ENCODE measurements at regions not wholly inside any gene's neighbourhood (a gene's known extent, or its start where the extent isn't known, plus 50 kb on each side); places are given as distances from the start of the nearest gene placed in this dataset.

GRCh38 chr12:128052331-128052730, 214.6 kb upstream of the TMEM132C start:
- H3K4me3 ChIP-seq = no peak overlapping the region
- DNase-seq (ENCODE audit: low spot score) = no peak
- intact Hi-C loops (cut with DNase I) = no loop called here
- no peaks in the 10 kb centered on the region for H3K36me3 ChIP-seq
- no peaks in the 10 kb centered on the region for H3K9me3 ChIP-seq
- H3K4me1 ChIP-seq (replicated peaks) = no peaks in the 10 kb centered on the region
- TF ChIP-seq POLR2A (IDR thresholded peaks at IDR 0.05) (no peak), POLR2AphosphoS5 (IDR thresholded peaks at IDR 0.05) (no peak), CTCF (IDR thresholded peaks at IDR 0.05) (no peak)
- H3K27me3 ChIP-seq (replicated peaks; ENCODE audit: insufficient read depth) = no peaks in the 10 kb centered on the region
- no peak overlapping the region for H3K27ac ChIP-seq
- WGBS = 76% methylated on average over 8 of the region's 8 CpGs

GRCh38 chr12:128052777-128053176, 214.2 kb upstream of the TMEM132C start:
- Histone ChIP-seq H3K4me1 (replicated peaks) (no peaks in the 10 kb centered on the region), H3K9me3 (no peaks in the 10 kb centered on the region), H3K36me3 (no peaks in the 10 kb centered on the region), H3K27me3 (replicated peaks; ENCODE audit: insufficient read depth) (no peaks in the 10 kb centered on the region), H3K27ac (no peak overlapping the region), H3K4me3 (no peak overlapping the region)
- 76% methylated on average over 5 of the region's 5 CpGs for WGBS
- intact Hi-C loops (cut with DNase I) = no loop called here
- DNase-seq (ENCODE audit: low spot score) = no peak
- TF ChIP-seq POLR2AphosphoS5 (IDR thresholded peaks at IDR 0.05) = no peak
- no peak for TF ChIP-seq CTCF (IDR thresholded peaks at IDR 0.05)
- no peak for TF ChIP-seq POLR2A (IDR thresholded peaks at IDR 0.05)

- Histone ChIP-seq H3K4me1 (replicated peaks) (no peaks in the 10 kb centered on the region), H3K36me3 (no peaks in the 10 kb centered on the region), H3K27me3 (replicated peaks; ENCODE audit: insufficient read depth) (no peaks in the 10 kb centered on the region), H3K9me3 (no peaks in the 10 kb centered on the region), H3K4me3 (no peak overlapping the region), H3K27ac (no peak overlapping the region)
- DNase-seq (ENCODE audit: low spot score) = no peak
- intact Hi-C loops (cut with DNase I) = no loop called here
- WGBS = 62% methylated on average over 6 of the region's 6 CpGs
- TF ChIP-seq POLR2A (IDR thresholded peaks at IDR 0.05) (no peak), CTCF (IDR thresholded peaks at IDR 0.05) (no peak), POLR2AphosphoS5 (IDR thresholded peaks at IDR 0.05) (no peak)
These were observed 211.4 kb upstream of the TMEM132C start for GRCh38 chr12:128055567-128055966.

- Histone ChIP-seq H3K27ac (no peak overlapping the region), H3K9me3 (no peaks in the 10 kb centered on the region), H3K4me3 (no peak overlapping the region), H3K27me3 (replicated peaks; ENCODE audit: insufficient read depth) (no peaks in the 10 kb centered on the region), H3K36me3 (no peaks in the 10 kb centered on the region), H3K4me1 (replicated peaks) (no peaks in the 10 kb centered on the region)
- TF ChIP-seq POLR2AphosphoS5 (IDR thresholded peaks at IDR 0.05) (no peak), CTCF (IDR thresholded peaks at IDR 0.05) (no peak), POLR2A (IDR thresholded peaks at IDR 0.05) (no peak)
- WGBS = 47% methylated on average over 10 of the region's 10 CpGs
- DNase-seq (ENCODE audit: low spot score) = no peak
- intact Hi-C loops (cut with DNase I) = no loop called here
These were observed 210.7 kb upstream of the TMEM132C start for GRCh38 chr12:128056136-128056801.

- 91% methylated on average over 9 of the region's 9 CpGs for WGBS
- Histone ChIP-seq H3K27me3 (replicated peaks; ENCODE audit: insufficient read depth) (no peaks in the 10 kb centered on the region), H3K27ac (no peak overlapping the region), H3K4me1 (replicated peaks) (no peaks in the 10 kb centered on the region), H3K9me3 (no peaks in the 10 kb centered on the region), H3K36me3 (no peaks in the 10 kb centered on the region), H3K4me3 (no peak overlapping the region)
- intact Hi-C loops (cut with DNase I) = no loop called here
- DNase-seq (ENCODE audit: low spot score) = no peak
- no peak for TF ChIP-seq POLR2A (IDR thresholded peaks at IDR 0.05)
- no peak for TF ChIP-seq CTCF (IDR thresholded peaks at IDR 0.05)
- no peak for TF ChIP-seq POLR2AphosphoS5 (IDR thresholded peaks at IDR 0.05)
These were observed 209.4 kb upstream of the TMEM132C start for GRCh38 chr12:128057586-128057985.

All from prostate gland (tissue), 2 donors.